ENCODE measurements at regions not wholly inside any gene's neighbourhood (a gene's known extent, or its start where the extent isn't known, plus 50 kb on each side); places are given as distances from the start of the nearest gene placed in this dataset.

DNA sequence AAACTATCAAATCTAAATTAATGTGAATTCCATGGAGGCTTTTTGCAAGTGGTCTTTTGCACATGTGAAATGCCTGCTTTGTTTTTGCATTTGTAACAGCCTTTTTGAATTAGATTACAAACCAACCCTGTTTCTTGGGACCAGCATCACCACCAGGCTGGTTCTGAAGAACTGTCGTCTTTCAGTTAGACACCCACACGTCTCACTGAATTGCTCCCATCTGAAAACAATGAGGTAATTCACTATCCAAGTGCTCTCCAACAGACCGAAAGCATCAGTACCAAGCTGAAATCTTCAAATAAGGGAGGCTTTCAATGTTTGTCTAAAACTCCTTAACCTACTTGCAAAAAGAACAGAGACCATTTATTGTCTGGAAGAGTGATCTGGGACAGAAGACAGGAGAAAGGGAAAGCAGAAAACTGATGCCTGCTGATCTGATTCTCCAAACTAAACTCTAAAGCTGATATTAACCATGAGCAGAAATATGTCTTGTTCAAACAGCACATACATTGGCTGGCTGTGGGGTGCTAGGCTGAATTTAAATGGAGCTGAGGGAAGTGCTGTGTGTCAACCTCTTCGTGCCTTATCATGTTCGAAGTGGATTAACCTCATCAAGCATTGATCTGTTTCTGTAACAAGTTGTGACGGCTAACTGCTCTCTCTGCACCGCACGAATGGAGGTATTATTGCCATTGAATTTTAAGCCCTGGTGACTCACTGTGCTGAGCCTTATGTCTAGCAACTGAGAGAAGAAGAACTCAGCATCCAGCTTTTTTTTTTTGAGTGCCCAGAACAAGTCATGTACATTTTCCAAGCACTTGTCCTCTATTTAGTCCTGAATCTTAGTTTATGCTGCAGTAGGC, 213.7 kb upstream of the P2RY1 start (continued):
- no peak for TF ChIP-seq ZFX (IDR thresholded peaks at IDR 0.05)
- TF ChIP-seq CEBPB (IDR thresholded peaks at IDR 0.05; ENCODE audit: low read depth): no peak
- TF ChIP-seq YY1 (IDR thresholded peaks at IDR 0.05; ENCODE audit: extremely low read depth, insufficient replicate concordance, low read depth, low read length): no peak
- TF ChIP-seq ELF1 (IDR thresholded peaks at IDR 0.05; ENCODE audit: borderline replicate concordance, low read depth): no peak
- TF ChIP-seq POLR2AphosphoS5 (IDR thresholded peaks at IDR 0.05; ENCODE audit: low read depth, low read length): no peak
- no peak for TF ChIP-seq SIN3A (IDR thresholded peaks at IDR 0.05; ENCODE audit: low read depth)
- no peak for TF ChIP-seq RAD21 (IDR thresholded peaks at IDR 0.05; ENCODE audit: low read depth)

DNA sequence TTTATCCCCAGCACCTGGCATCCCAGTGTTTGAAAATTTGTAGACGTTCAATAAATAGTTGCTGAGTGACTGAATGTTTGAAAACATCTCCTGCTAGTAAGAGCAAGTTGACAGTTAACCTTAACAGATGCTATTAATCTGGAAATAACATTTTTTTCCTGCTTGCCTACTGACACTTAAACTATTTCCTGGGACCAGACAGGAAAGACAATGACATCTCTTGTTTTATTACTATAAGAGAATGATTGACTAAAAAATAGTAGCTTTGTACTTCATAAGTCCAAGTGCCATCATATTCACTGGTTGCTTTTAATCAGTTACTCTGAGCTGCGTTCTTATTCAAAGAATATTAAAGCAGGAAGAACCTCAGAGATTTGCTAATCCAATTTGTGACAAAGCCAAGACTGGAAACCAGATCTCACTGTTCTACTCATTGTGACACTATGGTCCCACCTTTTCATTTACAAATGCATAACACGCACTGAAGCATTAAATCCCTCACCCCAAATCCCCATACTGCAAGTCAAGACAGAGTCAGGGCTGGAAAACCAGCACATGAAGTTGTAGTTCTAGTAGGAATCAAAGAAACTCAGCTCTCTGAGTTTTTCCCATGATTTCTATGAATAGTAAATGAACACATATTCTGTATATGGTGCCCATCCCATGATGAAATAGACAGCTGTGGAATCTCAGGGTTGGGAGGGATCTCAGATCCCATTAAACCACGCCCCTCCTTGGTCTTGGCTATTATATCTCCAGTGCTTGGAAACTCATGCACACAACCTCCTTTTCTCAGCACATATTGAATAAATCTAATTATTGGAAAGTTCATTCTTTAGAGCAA, 212.7 kb upstream of the P2RY1 start:
- DNase-seq (ENCODE audit: low read depth, low spot score) (no peak), ATAC-seq (no peak)
- POLR2A ChIA-PET: no interaction called here
- Histone ChIP-seq H3K9me2 (ENCODE audit: insufficient read depth) (no peaks in the 10 kb centered on the region), H3K9me3 (ENCODE audit: control insufficient read depth in 1 of 2, insufficient read depth in 1 of 2, low read depth in 1 of 2, low read length in 2 of 2) (no peaks in the 10 kb centered on the region), H2AFZ (ENCODE audit: low read depth, low read length, poor library complexity, severe bottlenecking) (no peak overlapping the region), H3K27ac (ENCODE audit: low read depth, low read length) (no peak overlapping the region), H4K20me1 (ENCODE audit: insufficient read depth) (no peaks in the 10 kb centered on the region), H3K4me3 (replicated peaks in 1 of 2; ENCODE audit: low read depth in 1 of 2, low read length in 2 of 2) (no peak overlapping the region), H3K27me3 (ENCODE audit: insufficient read depth, low read length) (no peaks in the 10 kb centered on the region), H3K79me2 (ENCODE audit: insufficient read depth, low read length) (no peaks in the 10 kb centered on the region), H3K4me1 (ENCODE audit: control insufficient read depth in 1 of 2, insufficient read depth in 2 of 2, low read length in 2 of 2) (no peaks in the 10 kb centered on the region), H3K36me3 (ENCODE audit: control insufficient read depth in 1 of 2, insufficient read depth in 2 of 2, low read length in 2 of 2) (no peaks in the 10 kb centered on the region), H3K4me2 (ENCODE audit: low read length) (no peak overlapping the region), H3K9ac (ENCODE audit: low read length) (no peak overlapping the region)
- RAD21 ChIA-PET (ENCODE audit: low non-redundant PET in 1 of 2, low total read pairs in 2 of 2, uncharacterized antibody in 2 of 2, unreplicated experiment in 2 of 2): no interaction called here
- intact Hi-C loops (cut with micrococcal nuclease): no loop called here
- BruUV-seq (replicated peaks): no TSS peak
- CTCF ChIA-PET: no interaction called here
- TF ChIP-seq SRF (IDR thresholded peaks at IDR 0.05; ENCODE audit: low read depth): no peak
- TF ChIP-seq ELF1 (IDR thresholded peaks at IDR 0.05; ENCODE audit: borderline replicate concordance, low read depth): no peak
- TF ChIP-seq, protein P1, sequence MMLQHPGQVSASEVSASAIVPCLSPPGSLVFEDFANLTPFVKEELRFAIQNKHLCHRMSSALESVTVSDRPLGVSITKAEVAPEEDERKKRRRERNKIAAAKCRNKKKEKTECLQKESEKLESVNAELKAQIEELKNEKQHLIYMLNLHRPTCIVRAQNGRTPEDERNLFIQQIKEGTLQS (IDR thresholded peaks at IDR 0.05): no peak
- TF ChIP-seq POLR2AphosphoS5 (IDR thresholded peaks at IDR 0.05; ENCODE audit: low read depth, low read length): no peak
- TF ChIP-seq RAD21 (IDR thresholded peaks at IDR 0.05; ENCODE audit: low read depth): no peak
- TF ChIP-seq, protein P2, sequence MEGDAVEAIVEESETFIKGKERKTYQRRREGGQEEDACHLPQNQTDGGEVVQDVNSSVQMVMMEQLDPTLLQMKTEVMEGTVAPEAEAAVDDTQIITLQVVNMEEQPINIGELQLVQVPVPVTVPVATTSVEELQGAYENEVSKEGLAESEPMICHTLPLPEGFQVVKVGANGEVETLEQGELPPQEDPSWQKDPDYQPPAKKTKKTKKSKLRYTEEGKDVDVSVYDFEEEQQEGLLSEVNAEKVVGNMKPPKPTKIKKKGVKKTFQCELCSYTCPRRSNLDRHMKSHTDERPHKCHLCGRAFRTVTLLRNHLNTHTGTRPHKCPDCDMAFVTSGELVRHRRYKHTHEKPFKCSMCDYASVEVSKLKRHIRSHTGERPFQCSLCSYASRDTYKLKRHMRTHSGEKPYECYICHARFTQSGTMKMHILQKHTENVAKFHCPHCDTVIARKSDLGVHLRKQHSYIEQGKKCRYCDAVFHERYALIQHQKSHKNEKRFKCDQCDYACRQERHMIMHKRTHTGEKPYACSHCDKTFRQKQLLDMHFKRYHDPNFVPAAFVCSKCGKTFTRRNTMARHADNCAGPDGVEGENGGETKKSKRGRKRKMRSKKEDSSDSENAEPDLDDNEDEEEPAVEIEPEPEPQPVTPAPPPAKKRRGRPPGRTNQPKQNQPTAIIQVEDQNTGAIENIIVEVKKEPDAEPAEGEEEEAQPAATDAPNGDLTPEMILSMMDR (IDR thresholded peaks at IDR 0.05 in 2 of 3, conservative IDR thresholded peaks at IDR 0.05 in 1 of 3; ENCODE audit: borderline replicate concordance in 1 of 3, insufficient read depth in 1 of 3, low read depth in 2 of 3, low read length in 2 of 3): no peak
- TF ChIP-seq, protein P3, sequence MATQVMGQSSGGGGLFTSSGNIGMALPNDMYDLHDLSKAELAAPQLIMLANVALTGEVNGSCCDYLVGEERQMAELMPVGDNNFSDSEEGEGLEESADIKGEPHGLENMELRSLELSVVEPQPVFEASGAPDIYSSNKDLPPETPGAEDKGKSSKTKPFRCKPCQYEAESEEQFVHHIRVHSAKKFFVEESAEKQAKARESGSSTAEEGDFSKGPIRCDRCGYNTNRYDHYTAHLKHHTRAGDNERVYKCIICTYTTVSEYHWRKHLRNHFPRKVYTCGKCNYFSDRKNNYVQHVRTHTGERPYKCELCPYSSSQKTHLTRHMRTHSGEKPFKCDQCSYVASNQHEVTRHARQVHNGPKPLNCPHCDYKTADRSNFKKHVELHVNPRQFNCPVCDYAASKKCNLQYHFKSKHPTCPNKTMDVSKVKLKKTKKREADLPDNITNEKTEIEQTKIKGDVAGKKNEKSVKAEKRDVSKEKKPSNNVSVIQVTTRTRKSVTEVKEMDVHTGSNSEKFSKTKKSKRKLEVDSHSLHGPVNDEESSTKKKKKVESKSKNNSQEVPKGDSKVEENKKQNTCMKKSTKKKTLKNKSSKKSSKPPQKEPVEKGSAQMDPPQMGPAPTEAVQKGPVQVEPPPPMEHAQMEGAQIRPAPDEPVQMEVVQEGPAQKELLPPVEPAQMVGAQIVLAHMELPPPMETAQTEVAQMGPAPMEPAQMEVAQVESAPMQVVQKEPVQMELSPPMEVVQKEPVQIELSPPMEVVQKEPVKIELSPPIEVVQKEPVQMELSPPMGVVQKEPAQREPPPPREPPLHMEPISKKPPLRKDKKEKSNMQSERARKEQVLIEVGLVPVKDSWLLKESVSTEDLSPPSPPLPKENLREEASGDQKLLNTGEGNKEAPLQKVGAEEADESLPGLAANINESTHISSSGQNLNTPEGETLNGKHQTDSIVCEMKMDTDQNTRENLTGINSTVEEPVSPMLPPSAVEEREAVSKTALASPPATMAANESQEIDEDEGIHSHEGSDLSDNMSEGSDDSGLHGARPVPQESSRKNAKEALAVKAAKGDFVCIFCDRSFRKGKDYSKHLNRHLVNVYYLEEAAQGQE (IDR thresholded peaks at IDR 0.05; ENCODE audit: low read depth): no peak
- no peak for TF ChIP-seq FOSL1 (IDR thresholded peaks at IDR 0.05; ENCODE audit: low read depth)
- no peak for TF ChIP-seq CEBPB (IDR thresholded peaks at IDR 0.05; ENCODE audit: low read depth)
- TF ChIP-seq YY1 (IDR thresholded peaks at IDR 0.05; ENCODE audit: extremely low read depth, insufficient replicate concordance, low read depth, low read length): no peak
- TF ChIP-seq JUND (IDR thresholded peaks at IDR 0.05): no peak
- no peak for TF ChIP-seq EZH2phosphoT487 (IDR thresholded peaks at IDR 0.05; ENCODE audit: borderline replicate concordance)
- TF ChIP-seq EZH2 (IDR thresholded peaks at IDR 0.05): no peak
